Uterus (tissue), 2 donors: ENCODE measurements at regions not wholly inside any gene's neighbourhood (a gene's known extent, or its start where the extent isn't known, plus 50 kb on each side); places are given as distances from the start of the nearest gene placed in this dataset.

Source experiments
- POLR2A ChIP-seq, 2 donors: fragments of 450-650 bp; IDR thresholded peaks; one replicate each; pipeline ENCODE4 v1.6.1; 2016; ENCODE audit warnings: antibody characterized with exemption in 2 of 2, mild to moderate bottlenecking in 1 of 2, moderate library complexity in 1 of 2
- TF ChIP-seq, protein P1 (sequence below), 4 experiments: fragments of 200-600 bp in 2 of 4; fragments of 450-650 bp in 2 of 4; sonication (generic) in 2 of 4; IDR thresholded peaks; one replicate each; pipeline ENCODE4 v1.5.1; 2016 to 2019; ENCODE audit warnings: antibody characterized with exemption in 4 of 4, mild to moderate bottlenecking in 2 of 4, moderate library complexity in 1 of 4

- TF ChIP-seq, protein P1, sequence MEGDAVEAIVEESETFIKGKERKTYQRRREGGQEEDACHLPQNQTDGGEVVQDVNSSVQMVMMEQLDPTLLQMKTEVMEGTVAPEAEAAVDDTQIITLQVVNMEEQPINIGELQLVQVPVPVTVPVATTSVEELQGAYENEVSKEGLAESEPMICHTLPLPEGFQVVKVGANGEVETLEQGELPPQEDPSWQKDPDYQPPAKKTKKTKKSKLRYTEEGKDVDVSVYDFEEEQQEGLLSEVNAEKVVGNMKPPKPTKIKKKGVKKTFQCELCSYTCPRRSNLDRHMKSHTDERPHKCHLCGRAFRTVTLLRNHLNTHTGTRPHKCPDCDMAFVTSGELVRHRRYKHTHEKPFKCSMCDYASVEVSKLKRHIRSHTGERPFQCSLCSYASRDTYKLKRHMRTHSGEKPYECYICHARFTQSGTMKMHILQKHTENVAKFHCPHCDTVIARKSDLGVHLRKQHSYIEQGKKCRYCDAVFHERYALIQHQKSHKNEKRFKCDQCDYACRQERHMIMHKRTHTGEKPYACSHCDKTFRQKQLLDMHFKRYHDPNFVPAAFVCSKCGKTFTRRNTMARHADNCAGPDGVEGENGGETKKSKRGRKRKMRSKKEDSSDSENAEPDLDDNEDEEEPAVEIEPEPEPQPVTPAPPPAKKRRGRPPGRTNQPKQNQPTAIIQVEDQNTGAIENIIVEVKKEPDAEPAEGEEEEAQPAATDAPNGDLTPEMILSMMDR (IDR thresholded peaks at IDR 0.05) = no peak
- TF ChIP-seq POLR2A (IDR thresholded peaks at IDR 0.05) = no peak
Observed at GRCh38 chr1:244217711-244218110, 166.6 kb downstream of the ZBTB18 start.
